GM21390 (cell line): ENCODE measurements at regions not wholly inside any gene's neighbourhood (a gene's known extent, or its start where the extent isn't known, plus 50 kb on each side); places are given as distances from the start of the nearest gene placed in this dataset.

Source experiments
- ATAC-seq: cut with Tn5 transposase; IDR thresholded peaks from one replicate; pipeline ENCODE4 v1.9.1; 2021; ENCODE audit not compliant: unreplicated experiment

DNA sequence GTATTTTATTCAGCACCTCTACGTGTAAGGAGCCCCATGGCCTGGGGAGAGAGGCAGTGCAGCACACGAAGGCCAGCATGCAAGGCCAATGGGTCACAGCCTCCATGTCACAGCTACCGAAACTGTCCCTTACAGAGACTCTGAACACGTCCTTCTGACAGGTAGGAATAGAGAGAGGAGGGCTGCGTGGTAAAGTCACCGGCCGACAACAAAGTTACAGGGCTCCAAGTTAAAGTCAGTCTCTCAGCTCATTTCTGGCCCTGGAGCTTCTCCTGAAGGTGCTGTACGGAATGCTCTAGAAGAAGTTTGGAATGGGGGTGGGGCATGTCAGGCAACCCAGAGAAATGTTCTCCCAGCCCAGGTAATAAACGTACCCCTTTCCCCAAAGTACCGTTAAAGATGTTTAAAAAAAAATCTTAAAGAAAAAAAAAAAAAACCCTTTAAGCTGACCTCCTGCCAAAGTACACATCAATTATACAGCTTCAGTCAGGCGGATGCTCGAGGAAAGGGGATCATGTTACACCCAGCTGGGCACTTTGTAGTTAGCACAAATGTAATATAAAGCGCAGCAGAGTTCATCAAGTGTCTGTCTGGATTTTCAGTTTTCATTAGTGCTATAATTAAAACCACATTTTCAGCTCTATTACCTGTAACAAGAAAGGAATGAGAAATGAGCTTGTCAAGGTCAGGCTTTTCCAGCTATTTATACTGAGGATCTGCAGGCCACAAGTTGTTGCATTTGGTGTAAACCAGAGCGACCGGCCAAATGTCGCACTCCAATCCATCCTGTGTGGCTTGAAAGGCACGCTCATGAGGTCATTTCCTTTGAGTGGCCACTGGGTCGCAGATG is 53.3 kb upstream of the CDKN3 start:
- no peak for ATAC-seq

DNA sequence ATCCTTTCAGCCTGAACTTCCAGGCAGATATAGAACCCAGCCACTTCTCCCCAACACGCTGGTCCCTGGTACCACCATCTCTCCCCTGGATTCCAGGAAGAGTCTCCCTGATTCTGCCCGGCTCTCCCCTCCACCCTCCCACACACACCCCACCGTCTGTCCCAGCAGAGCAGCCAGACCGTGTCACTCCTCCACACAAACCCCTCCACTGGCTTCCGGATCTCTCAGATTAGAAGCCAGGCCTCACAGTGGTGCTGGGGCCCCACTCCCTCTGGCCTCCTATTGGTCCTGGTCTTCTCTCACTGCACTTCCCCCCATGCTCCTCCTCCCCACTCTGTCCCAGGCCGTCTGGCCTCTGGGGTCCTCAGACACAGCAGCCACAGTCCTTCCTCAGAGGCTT is 52.4 kb upstream of the CDKN3 start:
- ATAC-seq, result no peak

DNA sequence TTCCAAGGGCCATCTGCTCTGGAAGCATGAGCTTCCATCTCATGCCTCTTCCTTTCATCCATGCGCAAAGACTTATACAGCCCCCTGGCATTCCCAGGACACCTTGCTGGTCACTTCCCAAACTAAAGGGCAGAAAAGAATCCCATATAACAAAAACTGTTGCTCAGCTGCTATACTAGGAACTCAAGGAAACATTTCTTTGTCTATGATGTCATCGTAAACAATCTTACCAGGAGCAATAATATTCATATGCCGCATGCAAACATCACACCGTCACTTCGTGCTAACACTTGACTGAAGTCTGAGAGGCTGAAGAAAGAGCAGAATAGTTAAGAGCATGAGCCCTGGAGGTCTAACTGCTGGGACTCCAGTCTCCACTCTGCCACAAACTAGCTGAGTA is 50.5 kb upstream of the CDKN3 start:
- no peak for ATAC-seq
